CD4-positive, alpha-beta T cell treated with Interleukin-6 for 4 hours (primary cell): ENCODE measurements at regions not wholly inside any gene's neighbourhood (a gene's known extent, or its start where the extent isn't known, plus 50 kb on each side); places are given as distances from the start of the nearest gene placed in this dataset.
"Not testable (repeated sequence)": the region's sequence is repeated elsewhere in the genome, so short reads cannot be mapped to it uniquely, and the experiment has no call there.

Experiments
- DNase-seq: peaks from one replicate; pipeline ENCODE4 v3.0.0-alpha.2; 2020; ENCODE audit warnings: mixed read lengths

GRCh38 chr16:5314377-5314776 lies 216.8 kb upstream of the EEF2KMT start:
- no peak for DNase-seq

- DNase-seq = no peak
Measured at GRCh38 chr16:5309946-5310611, 212.5 kb upstream of the EEF2KMT start.

DNA sequence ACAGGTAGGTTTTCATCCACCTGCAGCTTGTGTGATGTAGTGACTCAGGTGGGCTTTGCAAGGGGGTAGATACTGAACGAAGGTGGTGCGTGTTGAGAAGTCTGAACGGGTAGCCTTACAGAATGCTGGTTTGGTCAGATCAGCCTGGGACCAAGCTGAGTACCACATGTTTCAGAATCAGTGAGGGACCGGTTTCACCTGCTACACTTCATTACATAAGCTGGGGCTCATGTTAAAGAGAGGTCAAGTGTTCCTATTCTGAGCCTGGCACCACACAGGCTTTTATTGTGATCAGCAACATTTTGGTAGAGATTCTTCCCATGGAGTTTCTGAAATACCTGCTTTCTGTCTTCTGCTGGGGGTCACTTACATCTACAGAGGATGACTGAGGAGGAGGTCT lies 207.4 kb upstream of the EEF2KMT start:
- DNase-seq = no peak

GRCh38 chr16:5302372-5303114 lies 204.9 kb upstream of the EEF2KMT start:
- no peak for DNase-seq

DNA sequence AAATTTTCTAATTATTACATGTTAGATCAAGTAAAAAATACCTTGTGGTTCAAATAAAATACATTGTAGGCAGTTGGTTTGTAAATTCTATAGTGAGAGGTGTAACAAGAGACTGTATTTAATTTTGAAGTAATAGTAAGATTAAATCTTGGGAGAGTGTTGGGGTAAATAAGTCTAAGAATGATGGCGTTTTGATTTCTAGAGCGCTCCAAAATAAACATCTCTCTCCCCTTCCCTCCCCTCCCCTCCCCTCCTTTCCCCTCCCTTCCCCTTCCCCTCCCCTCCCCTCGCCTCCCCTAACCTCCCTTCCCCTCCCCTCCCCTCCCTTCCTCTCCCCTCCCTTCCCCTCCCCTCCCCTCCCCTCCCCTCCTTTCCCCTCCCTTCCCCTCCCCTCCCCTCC lies 200.6 kb upstream of the EEF2KMT start:
- DNase-seq = no peak

- no peak for DNase-seq
Measured at GRCh38 chr16:5296176-5296575, 198.6 kb upstream of the EEF2KMT start.

- not testable (repeated sequence) for DNase-seq
Measured at GRCh38 chr16:5295304-5295703, 197.7 kb upstream of the EEF2KMT start.

DNA sequence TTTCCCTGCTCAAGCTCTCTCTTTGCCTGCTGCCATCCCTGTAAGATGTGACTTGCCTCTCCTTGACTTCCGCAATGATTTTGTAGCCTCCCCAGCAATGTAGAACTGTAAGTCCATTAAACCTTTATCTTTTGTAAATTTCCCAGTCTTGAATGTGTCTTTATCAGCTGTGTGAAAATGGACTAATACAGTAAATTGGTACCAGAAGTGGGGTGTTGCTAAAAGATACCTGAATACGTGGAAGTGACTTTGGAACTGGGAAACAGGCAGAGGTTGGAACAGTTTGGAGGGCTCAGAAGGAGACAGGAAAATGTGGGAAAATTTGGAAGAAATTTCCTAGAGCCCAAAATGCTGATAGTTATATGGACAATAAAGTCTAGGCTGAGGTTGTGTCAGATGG lies 184.6 kb upstream of the EEF2KMT start:
- not testable (repeated sequence) for DNase-seq

DNA sequence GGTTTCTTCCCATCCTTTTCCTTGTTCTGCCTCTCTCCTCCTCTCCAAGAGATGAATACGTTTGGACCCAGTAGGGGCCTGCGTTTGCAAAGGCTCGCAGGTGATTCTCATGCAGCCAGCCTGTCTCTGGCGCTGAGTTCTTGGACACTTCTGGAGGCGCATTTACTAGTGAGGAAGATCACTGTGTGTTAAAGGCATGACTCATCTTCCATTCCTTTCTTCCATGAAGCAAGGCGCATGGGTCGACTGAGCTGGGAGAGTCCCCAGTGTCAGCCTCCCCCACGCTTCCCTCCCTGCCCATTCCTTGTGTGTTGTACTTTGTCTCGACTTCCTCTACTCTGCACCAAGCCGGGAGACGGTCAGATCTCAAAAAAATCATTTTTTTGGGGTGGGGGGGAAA lies 159.9 kb upstream of the EEF2KMT start:
- no peak for DNase-seq

GRCh38 chr16:5252791-5253190 lies 155.2 kb upstream of the EEF2KMT start:
- DNase-seq = no peak

GRCh38 chr16:5247403-5247802 lies 149.8 kb upstream of the EEF2KMT start:
- DNase-seq = not testable (repeated sequence)

DNA sequence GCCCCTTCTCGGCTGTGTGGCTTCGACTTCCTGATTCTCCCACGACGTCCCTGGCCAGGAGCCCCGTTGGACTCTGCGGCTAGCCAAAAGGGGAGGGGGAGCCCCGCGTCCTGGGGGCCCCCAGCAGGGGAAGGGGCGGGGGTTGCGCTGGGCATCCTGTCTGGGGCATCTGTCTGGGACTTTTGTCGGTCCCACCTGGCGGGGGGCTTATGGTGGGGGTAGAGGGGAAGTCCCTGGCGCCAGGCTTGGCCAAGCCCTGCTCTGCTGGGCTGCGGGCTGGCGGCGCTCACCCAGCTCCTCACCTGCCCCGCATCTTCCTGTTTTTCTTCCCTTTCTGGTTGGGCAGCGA lies 142.7 kb upstream of the EEF2KMT start:
- DNase-seq = not testable (repeated sequence)

DNA sequence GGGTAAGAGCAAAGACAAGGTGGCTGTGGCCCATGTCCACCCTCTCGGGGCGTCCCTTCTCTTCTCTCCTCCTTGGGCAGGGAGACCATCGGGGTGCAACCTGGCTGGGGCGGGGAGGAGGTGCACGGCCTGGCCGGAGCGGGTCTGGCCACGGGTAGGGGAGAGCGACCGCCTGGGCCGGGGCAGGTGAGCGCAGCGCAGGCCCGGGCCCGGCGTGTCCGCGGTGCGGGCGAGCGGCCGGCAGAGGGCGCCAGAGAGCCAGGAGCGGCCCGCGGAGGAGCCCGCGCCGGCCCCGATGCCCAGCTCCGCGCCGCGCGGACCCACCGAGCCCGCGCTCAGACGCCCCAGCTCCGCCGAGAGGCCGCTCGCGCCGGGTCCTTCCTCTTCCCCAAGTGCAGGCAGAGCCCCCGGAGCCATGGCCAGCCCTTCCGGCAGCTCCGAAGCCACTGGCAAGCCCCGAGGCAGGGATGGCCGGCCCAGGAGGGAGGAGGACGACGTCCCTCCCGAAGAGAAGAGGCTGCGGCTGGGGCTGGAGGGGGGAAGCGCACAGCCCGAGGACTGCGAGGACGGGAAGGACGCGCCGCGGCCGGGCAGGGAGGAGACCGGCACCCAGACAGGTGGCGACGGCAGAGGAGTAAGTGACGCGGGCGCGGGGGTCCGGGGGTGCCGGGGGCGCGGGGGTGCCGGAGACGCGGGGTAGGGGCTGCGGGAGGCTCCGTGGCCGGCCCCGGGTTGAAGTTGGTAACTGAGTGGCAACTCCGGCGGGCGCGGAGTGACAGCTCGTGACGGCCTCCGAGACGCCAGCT lies 142.1 kb upstream of the EEF2KMT start:
- peak; percentile 47 for DNase-seq

DNA sequence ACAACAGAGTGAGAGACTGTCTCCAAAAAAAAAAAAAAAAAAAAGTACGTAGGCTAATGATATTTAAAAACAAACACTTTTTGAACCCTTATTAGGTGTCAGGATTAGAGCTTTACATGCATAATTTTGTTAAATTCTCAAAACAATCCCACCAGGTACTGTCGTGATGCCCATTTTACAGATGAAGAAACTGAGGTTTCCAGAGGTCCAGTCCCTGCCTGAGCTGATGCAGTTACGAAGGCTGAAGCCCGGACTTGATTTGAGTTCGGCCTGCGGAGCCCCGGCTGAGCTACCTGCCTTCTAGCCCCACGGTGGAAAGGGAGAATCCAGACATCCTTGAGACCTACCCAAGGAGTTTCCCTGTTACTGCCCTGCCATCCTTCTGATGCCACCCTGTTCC lies 137.5 kb upstream of the EEF2KMT start:
- DNase-seq = no peak

GRCh38 chr16:5234295-5235050 lies 136.9 kb upstream of the EEF2KMT start:
- no peak for DNase-seq

DNA sequence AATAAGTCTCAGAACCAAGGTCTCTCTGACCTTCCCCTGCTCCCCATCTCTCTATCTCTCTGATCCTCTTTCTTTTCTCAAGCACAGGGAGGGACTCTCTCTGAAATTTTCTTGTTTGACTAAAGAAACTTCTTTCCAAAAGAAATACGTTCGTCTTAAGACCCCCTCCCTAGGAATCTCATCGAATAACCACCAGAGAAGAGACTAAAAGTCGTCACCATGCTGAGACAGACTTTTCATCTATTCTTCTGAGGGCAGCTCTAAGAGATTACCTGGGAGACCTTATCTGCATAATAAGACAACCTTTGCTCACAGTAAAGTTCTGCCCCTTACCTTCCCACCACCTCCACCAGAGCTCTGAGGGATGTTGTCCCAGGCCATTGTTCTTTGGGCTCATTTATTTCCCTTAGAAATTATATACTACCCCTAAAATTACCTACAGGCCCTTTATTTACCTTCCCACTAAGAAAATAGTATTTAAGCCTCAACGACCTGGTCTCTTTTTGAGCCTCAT lies 133.7 kb upstream of the EEF2KMT start:
- no peak for DNase-seq

- DNase-seq = no peak
Measured at GRCh38 chr16:5228369-5228768, 130.8 kb upstream of the EEF2KMT start.

DNA sequence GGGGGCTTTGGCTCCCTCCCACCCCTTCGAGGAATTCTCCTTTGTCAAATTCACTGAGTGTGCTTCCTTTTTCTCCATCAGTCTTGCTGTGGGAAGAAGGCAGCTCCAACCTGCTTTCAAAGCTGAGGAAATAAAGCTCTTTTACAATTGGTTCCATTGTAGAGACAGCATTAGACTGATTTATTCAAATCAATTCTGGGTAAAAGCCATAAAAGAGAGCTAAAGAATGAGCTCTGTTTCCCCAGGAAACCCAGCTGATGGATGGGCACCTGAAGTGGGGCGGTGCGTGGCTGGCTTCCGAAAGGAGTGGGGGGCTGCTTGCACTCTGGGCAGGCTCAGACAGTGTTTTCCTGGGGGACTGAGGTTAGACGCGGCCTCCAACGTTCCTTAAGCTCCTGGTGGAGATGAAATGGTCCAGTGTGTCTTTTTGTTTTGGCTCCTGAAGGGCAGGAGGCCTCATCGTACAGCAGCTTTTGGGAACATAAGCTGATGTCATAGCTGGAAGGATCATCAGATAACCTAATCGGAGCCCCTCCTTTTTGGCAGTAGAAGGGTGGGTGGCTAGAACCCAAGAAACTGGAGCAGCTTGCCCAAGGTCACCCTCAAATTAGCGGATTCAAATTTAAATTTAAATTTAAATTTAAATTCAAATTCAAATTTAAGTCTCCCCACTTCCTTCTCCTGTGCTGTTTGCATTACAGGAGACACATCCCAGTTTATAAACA lies 128.5 kb upstream of the EEF2KMT start:
- DNase-seq = no peak

DNA sequence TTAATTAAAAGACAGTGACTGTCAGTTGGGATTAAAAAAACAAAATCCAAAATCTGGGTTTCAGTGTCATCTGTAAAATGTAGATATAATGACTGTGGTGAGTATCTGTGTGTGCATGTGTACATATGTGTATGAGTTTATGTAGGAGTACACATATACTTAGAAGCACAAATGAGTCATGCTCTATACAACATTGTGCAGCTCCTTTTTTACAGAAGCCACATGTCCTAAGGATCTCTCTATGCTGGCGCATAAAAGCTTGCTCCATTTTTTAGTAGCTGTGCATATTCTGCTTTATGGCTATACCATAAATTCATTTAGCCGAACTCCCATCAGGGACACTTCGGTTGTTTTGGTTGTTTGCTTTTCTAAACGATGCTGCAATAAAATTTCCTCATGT lies 125.2 kb upstream of the EEF2KMT start:
- no peak for DNase-seq

- DNase-seq = not testable (repeated sequence)
Measured at GRCh38 chr16:5221831-5222230, 124.2 kb upstream of the EEF2KMT start.

DNA sequence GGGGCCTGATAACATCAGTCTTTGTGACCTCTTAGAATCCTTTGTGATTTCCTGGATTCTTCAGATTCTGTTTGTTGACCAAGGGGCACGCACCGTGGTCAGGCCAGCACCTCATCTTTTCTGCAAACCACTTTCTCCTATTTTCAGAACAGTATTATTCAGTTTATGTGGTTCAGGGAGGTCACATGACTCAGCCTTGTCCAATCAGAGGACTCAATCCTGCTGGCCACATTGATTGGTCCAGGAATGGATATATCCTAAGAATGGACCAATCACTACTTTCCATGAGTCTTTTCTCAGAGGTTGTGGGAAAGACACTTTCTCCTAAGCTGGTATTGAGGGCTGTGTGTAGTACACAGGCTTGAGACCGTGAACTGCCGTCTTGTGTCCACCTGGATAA lies 123.1 kb upstream of the EEF2KMT start:
- DNase-seq = no peak

DNA sequence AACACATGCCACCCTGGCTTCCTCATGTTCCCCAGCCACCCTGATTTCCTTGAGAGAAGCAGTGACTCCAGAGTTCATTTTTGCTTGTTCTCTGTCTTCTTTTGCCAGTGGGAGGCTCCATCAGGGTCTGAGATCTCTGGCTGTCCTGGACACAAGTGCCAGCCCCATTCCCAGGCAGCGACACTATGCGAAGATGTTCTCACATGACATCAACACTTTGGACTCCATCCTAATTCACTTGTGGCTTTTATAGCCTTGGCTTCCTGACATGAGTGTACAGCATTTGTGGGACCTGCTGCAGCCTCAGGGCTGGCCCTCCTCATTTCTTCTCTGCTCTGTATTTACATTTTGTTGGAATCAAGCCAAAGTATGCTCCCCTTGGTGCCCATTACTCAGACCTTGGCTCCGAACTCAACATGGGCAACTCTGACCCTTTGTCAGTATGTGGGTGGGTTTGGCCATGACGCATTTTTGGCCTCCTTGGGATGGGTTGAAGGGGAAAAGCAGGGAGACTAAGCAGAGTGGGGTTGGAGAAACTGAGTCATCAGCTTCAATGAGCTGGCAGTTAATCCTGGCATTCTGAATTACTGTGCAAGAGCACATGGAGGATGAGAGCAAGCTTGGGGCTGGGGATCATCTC lies 119.0 kb upstream of the EEF2KMT start:
- DNase-seq = no peak
